ENCODE measurements at regions not wholly inside any gene's neighbourhood (a gene's known extent, or its start where the extent isn't known, plus 50 kb on each side); places are given as distances from the start of the nearest gene placed in this dataset.

- TF ChIP-seq CTCF (IDR thresholded peaks at IDR 0.05; ENCODE audit: borderline replicate concordance, extremely low read depth, low read length, poor library complexity, severe bottlenecking) (no peak), EZH2 (IDR thresholded peaks at IDR 0.05; ENCODE audit: borderline replicate concordance, low read depth, low read length, severe bottlenecking) (no peak)
Measured at GRCh38 chr4:10354225-10354624, 103.0 kb downstream of the ZNF518B start.

Data from DND-41 (cell line).